Keratinocyte (primary cell): ENCODE measurements at regions not wholly inside any gene's neighbourhood (a gene's known extent, or its start where the extent isn't known, plus 50 kb on each side); places are given as distances from the start of the nearest gene placed in this dataset.

Experiments
- DNase-seq: peaks from one replicate; pipeline ENCODE4 v3.0.0-alpha.2; 2011; ENCODE audit warnings: low read depth, missing footprints, low spot score
- FAIRE-seq: peaks from 2 replicates; lab custom pipeline; 2011; peaks lifted over from hg19 to GRCh38; lab: Jason Lieb, UNC
- H2AFZ ChIP-seq: 2 replicates; pipeline ENCODE4 v1.6.0; 2012; ENCODE audit warnings: low read length, control low read depth, inconsistent platforms; ENCODE audit not compliant: control insufficient read depth
- H3K27ac ChIP-seq: 2 replicates; pipeline ENCODE4 v1.5.1; 2011; ENCODE audit warnings: low read length; ENCODE audit not compliant: control insufficient read depth, insufficient read depth
- H3K27me3 ChIP-seq: 3 replicates; pipeline ENCODE4 v1.6.0; 2011; ENCODE audit warnings: low read length; ENCODE audit not compliant: control insufficient read depth, insufficient read depth; ENCODE audit errors: extremely low read depth
- H3K36me3 ChIP-seq, 2 experiments: 2 replicates in 1 of 2; 3 replicates in 1 of 2; pipeline ENCODE4 v1.5.1; 2011; ENCODE audit warnings: low read length in 2 of 2, mild to moderate bottlenecking in 1 of 2; ENCODE audit not compliant: control insufficient read depth in 2 of 2, insufficient read depth in 2 of 2; ENCODE audit errors: extremely low read depth in 1 of 2
- H3K4me1 ChIP-seq: 3 replicates; pipeline ENCODE4 v1.5.1; 2011; ENCODE audit warnings: low read length; ENCODE audit not compliant: control insufficient read depth, insufficient read depth; ENCODE audit errors: extremely low read depth
- H3K4me2 ChIP-seq: 3 replicates; pipeline ENCODE4 v1.6.0; 2011; ENCODE audit warnings: low read depth, low read length; ENCODE audit not compliant: control insufficient read depth, insufficient read depth; ENCODE audit errors: extremely low read depth
- H3K4me3 ChIP-seq, 3 experiments: fragments of 200-600 bp in 1 of 3; sonication (generic) in 1 of 3; 2 replicates in 2 of 3; 3 replicates in 1 of 3; pipeline ENCODE4 v1.5.1; 2011 to 2016; ENCODE audit warnings: low read length in 3 of 3, mild to moderate bottlenecking in 3 of 3, control low read depth in 2 of 3, inconsistent platforms in 1 of 3, low read depth in 1 of 3, mixed read lengths in 1 of 3, mixed run types in 1 of 3, moderate library complexity in 1 of 3; ENCODE audit not compliant: control insufficient read depth in 2 of 3, insufficient read depth in 2 of 3; ENCODE audit errors: extremely low read depth in 1 of 3
- H3K79me2 ChIP-seq: 2 replicates; pipeline ENCODE4 v1.6.0; 2012; ENCODE audit warnings: low read length; ENCODE audit not compliant: control insufficient read depth, insufficient read depth
- H3K9ac ChIP-seq: 3 replicates; pipeline ENCODE4 v1.6.0; 2011; ENCODE audit warnings: low read length; ENCODE audit not compliant: control insufficient read depth, insufficient read depth; ENCODE audit errors: extremely low read depth
- H3K9me1 ChIP-seq: 3 replicates; pipeline ENCODE4 v1.6.0; 2011; ENCODE audit warnings: low read length; ENCODE audit not compliant: control insufficient read depth, insufficient read depth; ENCODE audit errors: extremely low read depth
- H3K9me3 ChIP-seq: 2 replicates; pipeline ENCODE4 v1.5.1; 2012; ENCODE audit warnings: low read depth, low read length; ENCODE audit not compliant: control insufficient read depth
- H4K20me1 ChIP-seq: 3 replicates; pipeline ENCODE4 v1.6.0; 2011; ENCODE audit warnings: low read length; ENCODE audit not compliant: control insufficient read depth, insufficient read depth; ENCODE audit errors: extremely low read depth
- CTCF ChIP-seq, 3 experiments: IDR thresholded peaks in 1 of 3; conservative IDR thresholded peaks in 1 of 3; optimal IDR thresholded peaks in 1 of 3; 2 replicates in 2 of 3; 3 replicates in 1 of 3; pipeline versions ENCODE3 to v1.5.1; 2011; ENCODE audit warnings: low read length in 3 of 3, mild to moderate bottlenecking in 3 of 3, moderate library complexity in 2 of 3, control low read depth in 1 of 3, inconsistent platforms in 1 of 3; ENCODE audit not compliant: insufficient read depth in 2 of 3; ENCODE audit errors: extremely low read depth in 1 of 3
- EZH2 ChIP-seq: IDR thresholded peaks from one replicate; pipeline ENCODE4 v1.6.1; 2012; ENCODE audit warnings: inconsistent platforms, mild to moderate bottlenecking, low read length, moderate library complexity
- dilution Hi-C: fragments of 300-500 bp; cut with MboI; formaldehyde crosslinking; loops from one replicate; pipeline ENCODE4 v1.7.0; 2020; ENCODE audit warnings: low sequenced_read_pairs; ENCODE audit not compliant: extremely low pct_ligation_motif_present

DNA sequence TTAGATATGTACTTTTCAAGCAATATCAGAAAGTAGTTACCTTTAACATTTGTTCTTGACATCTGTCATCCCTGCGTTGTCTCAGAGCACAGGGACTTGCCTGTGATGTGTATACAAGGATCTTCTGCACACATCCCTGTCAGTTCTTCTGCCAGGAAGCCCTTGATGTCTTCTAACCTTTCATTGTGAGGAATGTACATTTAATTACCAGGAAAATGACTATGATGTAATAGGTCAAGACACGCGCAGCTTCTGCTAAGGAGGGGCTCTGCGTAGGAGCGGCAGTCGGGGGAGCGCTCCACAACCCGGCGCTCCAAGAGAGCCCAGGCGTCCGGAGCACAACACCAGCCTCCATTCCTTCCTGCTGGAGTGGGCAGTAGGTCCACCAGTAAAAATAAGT, 119.7 kb downstream of the IRX2 start:
- no peaks in the 10 kb centered on the region for H3K36me3 ChIP-seq
- no peaks in the 10 kb centered on the region for H3K9me3 ChIP-seq
- H3K9ac ChIP-seq: no peak overlapping the region
- no peak for FAIRE-seq
- peaks cover 3% of the 10 kb centered on the region for H3K27me3 ChIP-seq
- H3K4me2 ChIP-seq: no peak overlapping the region
- H3K4me1 ChIP-seq: no peaks in the 10 kb centered on the region
- dilution Hi-C loops: no loop called here
- no peaks in the 10 kb centered on the region for H4K20me1 ChIP-seq
- no peaks in the 10 kb centered on the region for H3K79me2 ChIP-seq
- H3K4me3 ChIP-seq: no peak overlapping the region
- no peaks in the 10 kb centered on the region for H3K9me1 ChIP-seq
- no peak for DNase-seq
- no peak for TF ChIP-seq CTCF (optimal IDR thresholded peaks at IDR 0.05 in 1 of 3, IDR thresholded peaks at IDR 0.05 in 1 of 3, conservative IDR thresholded peaks at IDR 0.05 in 1 of 3; ENCODE audit: extremely low read depth in 1 of 3, insufficient read depth in 2 of 3, low read length in 3 of 3)
- TF ChIP-seq EZH2: no peak
- no peak overlapping the region for H3K27ac ChIP-seq
- H2AFZ ChIP-seq: no peak overlapping the region

DNA sequence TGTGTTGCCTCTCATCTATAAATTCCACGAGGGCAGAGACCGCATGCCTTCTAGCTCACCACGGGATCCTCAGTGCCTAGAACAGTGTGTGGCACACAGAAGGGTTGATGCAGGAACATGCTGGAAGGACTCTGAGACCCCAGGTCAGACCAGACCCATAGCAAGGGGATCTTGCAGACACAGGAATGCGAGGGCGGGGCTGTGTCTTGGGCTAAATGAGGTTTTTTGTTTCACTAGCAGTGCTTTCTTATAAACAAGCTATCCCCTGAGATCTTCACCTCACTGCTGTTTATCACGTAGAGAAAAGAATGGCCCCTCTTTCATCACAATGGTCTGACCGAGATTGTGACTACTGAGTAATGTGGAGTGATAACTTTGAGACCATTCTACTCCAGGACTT, 122.4 kb downstream of the IRX2 start:
- H2AFZ ChIP-seq: no peak overlapping the region
- peaks cover 3% of the 10 kb centered on the region for H3K27me3 ChIP-seq
- dilution Hi-C loops: no loop called here

More for the DNA sequence above, 122.4 kb downstream of the IRX2 start:
- no peaks in the 10 kb centered on the region for H3K79me2 ChIP-seq
- H3K4me3 ChIP-seq: no peak overlapping the region
- H3K4me1 ChIP-seq: no peaks in the 10 kb centered on the region
- no peak for TF ChIP-seq CTCF (optimal IDR thresholded peaks at IDR 0.05 in 1 of 3, IDR thresholded peaks at IDR 0.05 in 1 of 3, conservative IDR thresholded peaks at IDR 0.05 in 1 of 3; ENCODE audit: extremely low read depth in 1 of 3, insufficient read depth in 2 of 3, low read length in 3 of 3)
- TF ChIP-seq EZH2: no peak
- H4K20me1 ChIP-seq: no peaks in the 10 kb centered on the region
- H3K27ac ChIP-seq: no peak overlapping the region
- H3K9me1 ChIP-seq: no peaks in the 10 kb centered on the region
- no peak overlapping the region for H3K9ac ChIP-seq
- H3K4me2 ChIP-seq: no peak overlapping the region
- DNase-seq: no peak
- FAIRE-seq: no peak
- H3K36me3 ChIP-seq: no peaks in the 10 kb centered on the region
- no peaks in the 10 kb centered on the region for H3K9me3 ChIP-seq
